SJSA1 (cell line): ENCODE measurements at regions not wholly inside any gene's neighbourhood (a gene's known extent, or its start where the extent isn't known, plus 50 kb on each side); places are given as distances from the start of the nearest gene placed in this dataset.

ENCODE experiments used
- DNase-seq, 2 experiments: peaks; one replicate each; pipeline ENCODE4 v3.0.0-alpha.2; 2015 to 2020; ENCODE audit warnings: low spot score in 2 of 2, low read depth in 1 of 2
- H3K27ac ChIP-seq: fragments of 250-450 bp; sonication (Bioruptor Pico); 2 replicates; pipeline ENCODE4 v1.5.1; 2020; ENCODE audit warnings: mild to moderate bottlenecking, moderate library complexity
- H3K27me3 ChIP-seq: fragments of 250-450 bp; sonication (Bioruptor Pico); replicated peaks from 2 replicates; pipeline ENCODE4 v1.5.1; 2020; ENCODE audit warnings: mild to moderate bottlenecking, moderate library complexity
- H3K36me3 ChIP-seq: fragments of 250-450 bp; sonication (Bioruptor Pico); 2 replicates; pipeline ENCODE4 v1.5.1; 2020; ENCODE audit warnings: mild to moderate bottlenecking
- H3K4me1 ChIP-seq: fragments of 250-450 bp; sonication (Bioruptor Pico); replicated peaks from 2 replicates; pipeline ENCODE4 v1.6.1; 2021; ENCODE audit warnings: mild to moderate bottlenecking
- H3K4me3 ChIP-seq: fragments of 250-450 bp; sonication (Bioruptor Pico); 2 replicates; pipeline ENCODE4 v1.5.1; 2020; ENCODE audit warnings: mild to moderate bottlenecking
- H3K9me3 ChIP-seq: fragments of 250-450 bp; sonication (Bioruptor Pico); replicated peaks from 2 replicates; pipeline ENCODE4 v1.5.1; 2020; ENCODE audit warnings: mild to moderate bottlenecking

- H3K9me3 ChIP-seq = no peaks in the 10 kb centered on the region
- H3K4me3 ChIP-seq = no peak overlapping the region
- no peaks in the 10 kb centered on the region for H3K36me3 ChIP-seq
- H3K27me3 ChIP-seq = no peaks in the 10 kb centered on the region
- no peaks in the 10 kb centered on the region for H3K4me1 ChIP-seq
- no peak overlapping the region for H3K27ac ChIP-seq
- no peak for DNase-seq
Observed at GRCh38 chr16:64253525-64253924, 868.3 kb downstream of the CDH11 start.

GRCh38 chr16:64253096-64253495, 868.8 kb downstream of the CDH11 start:
- H3K4me1 ChIP-seq = no peaks in the 10 kb centered on the region
- no peaks in the 10 kb centered on the region for H3K36me3 ChIP-seq
- no peaks in the 10 kb centered on the region for H3K9me3 ChIP-seq
- no peak overlapping the region for H3K4me3 ChIP-seq
- DNase-seq = no peak
- H3K27ac ChIP-seq = no peak overlapping the region
- H3K27me3 ChIP-seq = no peaks in the 10 kb centered on the region

- no peak for DNase-seq
- Histone ChIP-seq H3K27me3 (no peaks in the 10 kb centered on the region), H3K4me3 (no peak overlapping the region), H3K4me1 (no peaks in the 10 kb centered on the region), H3K27ac (no peak overlapping the region), H3K9me3 (no peaks in the 10 kb centered on the region), H3K36me3 (no peaks in the 10 kb centered on the region)
Observed at GRCh38 chr16:64251742-64252141, 870.1 kb downstream of the CDH11 start.

- no peaks in the 10 kb centered on the region for H3K4me1 ChIP-seq
- no peak overlapping the region for H3K27ac ChIP-seq
- no peak for DNase-seq
- no peaks in the 10 kb centered on the region for H3K27me3 ChIP-seq
- H3K4me3 ChIP-seq = no peak overlapping the region
- H3K36me3 ChIP-seq = no peaks in the 10 kb centered on the region
- no peaks in the 10 kb centered on the region for H3K9me3 ChIP-seq
Observed at GRCh38 chr16:64250866-64251265, 871.0 kb downstream of the CDH11 start.

GRCh38 chr16:64242492-64242891, 879.4 kb downstream of the CDH11 start:
- H3K4me1 ChIP-seq = no peaks in the 10 kb centered on the region
- no peaks in the 10 kb centered on the region for H3K9me3 ChIP-seq
- H3K27ac ChIP-seq = no peak overlapping the region
- no peak for DNase-seq
- H3K4me3 ChIP-seq = no peak overlapping the region
- no peaks in the 10 kb centered on the region for H3K36me3 ChIP-seq
- no peaks in the 10 kb centered on the region for H3K27me3 ChIP-seq

GRCh38 chr16:64240586-64240985, 881.3 kb downstream of the CDH11 start:
- H3K27ac ChIP-seq = no peak overlapping the region
- H3K27me3 ChIP-seq = no peaks in the 10 kb centered on the region
- no peak for DNase-seq
- no peaks in the 10 kb centered on the region for H3K4me1 ChIP-seq
- no peaks in the 10 kb centered on the region for H3K9me3 ChIP-seq
- no peak overlapping the region for H3K4me3 ChIP-seq
- no peaks in the 10 kb centered on the region for H3K36me3 ChIP-seq

- H3K4me1 ChIP-seq = no peaks in the 10 kb centered on the region
- no peaks in the 10 kb centered on the region for H3K36me3 ChIP-seq
- no peak overlapping the region for H3K27ac ChIP-seq
- no peaks in the 10 kb centered on the region for H3K27me3 ChIP-seq
- no peaks in the 10 kb centered on the region for H3K9me3 ChIP-seq
- no peak for DNase-seq
- no peak overlapping the region for H3K4me3 ChIP-seq
Observed at GRCh38 chr16:64238571-64238970, 883.3 kb downstream of the CDH11 start.

- Histone ChIP-seq H3K27me3 (no peaks in the 10 kb centered on the region), H3K36me3 (no peaks in the 10 kb centered on the region), H3K4me3 (no peak overlapping the region), H3K9me3 (no peaks in the 10 kb centered on the region), H3K4me1 (no peaks in the 10 kb centered on the region), H3K27ac (no peak overlapping the region)
- DNase-seq = no peak
Observed at GRCh38 chr16:64236316-64236715, 885.5 kb downstream of the CDH11 start.

GRCh38 chr16:64234200-64234599, 887.7 kb downstream of the CDH11 start:
- Histone ChIP-seq H3K27ac (no peak overlapping the region), H3K36me3 (no peaks in the 10 kb centered on the region), H3K27me3 (no peaks in the 10 kb centered on the region), H3K9me3 (no peaks in the 10 kb centered on the region; the same call in 1 of the 2 replicates), H3K4me3 (no peak overlapping the region), H3K4me1 (no peaks in the 10 kb centered on the region)
- DNase-seq = no peak

GRCh38 chr16:64225696-64226095, 896.2 kb downstream of the CDH11 start:
- no peaks in the 10 kb centered on the region for H3K27me3 ChIP-seq
- H3K27ac ChIP-seq = no peak overlapping the region
- no peaks in the 10 kb centered on the region for H3K36me3 ChIP-seq
- H3K4me3 ChIP-seq = no peak overlapping the region
- H3K4me1 ChIP-seq = no peaks in the 10 kb centered on the region
- DNase-seq = no peak
- no peaks in the 10 kb centered on the region; the same call in 1 of the 2 replicates for H3K9me3 ChIP-seq

GRCh38 chr16:64225036-64225435, 896.8 kb downstream of the CDH11 start:
- no peaks in the 10 kb centered on the region for H3K4me1 ChIP-seq
- no peaks in the 10 kb centered on the region; the same call in 1 of the 2 replicates for H3K9me3 ChIP-seq
- H3K27ac ChIP-seq = no peak overlapping the region
- no peaks in the 10 kb centered on the region for H3K36me3 ChIP-seq
- DNase-seq = no peak
- no peak overlapping the region for H3K4me3 ChIP-seq
- no peaks in the 10 kb centered on the region for H3K27me3 ChIP-seq

GRCh38 chr16:64217789-64218535, 903.9 kb downstream of the CDH11 start:
- H3K9me3 ChIP-seq = no peaks in the 10 kb centered on the region
- H3K4me1 ChIP-seq = no peaks in the 10 kb centered on the region
- no peak for DNase-seq
- no peak overlapping the region for H3K4me3 ChIP-seq
- H3K27ac ChIP-seq = no peak overlapping the region
- no peaks in the 10 kb centered on the region for H3K36me3 ChIP-seq
- H3K27me3 ChIP-seq = no peaks in the 10 kb centered on the region

GRCh38 chr16:64215730-64216129, 906.1 kb downstream of the CDH11 start:
- Histone ChIP-seq H3K9me3 (no peaks in the 10 kb centered on the region), H3K4me1 (no peaks in the 10 kb centered on the region), H3K4me3 (no peak overlapping the region), H3K27ac (no peak overlapping the region), H3K36me3 (no peaks in the 10 kb centered on the region), H3K27me3 (no peaks in the 10 kb centered on the region)
- no peak for DNase-seq

- Histone ChIP-seq H3K4me1 (no peaks in the 10 kb centered on the region), H3K27me3 (no peaks in the 10 kb centered on the region), H3K27ac (no peak overlapping the region), H3K9me3 (no peaks in the 10 kb centered on the region), H3K4me3 (no peak overlapping the region), H3K36me3 (no peaks in the 10 kb centered on the region)
- DNase-seq = no peak
Observed at GRCh38 chr16:64211331-64211730, 910.5 kb downstream of the CDH11 start.

GRCh38 chr16:64206862-64207261, 915.0 kb downstream of the CDH11 start:
- H3K36me3 ChIP-seq = no peaks in the 10 kb centered on the region
- no peaks in the 10 kb centered on the region for H3K9me3 ChIP-seq
- DNase-seq = no peak
- H3K4me1 ChIP-seq = no peaks in the 10 kb centered on the region
- H3K27me3 ChIP-seq = no peaks in the 10 kb centered on the region
- H3K27ac ChIP-seq = no peak overlapping the region
- no peak overlapping the region for H3K4me3 ChIP-seq
